ENCODE measurements at regions not wholly inside any gene's neighbourhood (a gene's known extent, or its start where the extent isn't known, plus 50 kb on each side); places are given as distances from the start of the nearest gene placed in this dataset.

DNA sequence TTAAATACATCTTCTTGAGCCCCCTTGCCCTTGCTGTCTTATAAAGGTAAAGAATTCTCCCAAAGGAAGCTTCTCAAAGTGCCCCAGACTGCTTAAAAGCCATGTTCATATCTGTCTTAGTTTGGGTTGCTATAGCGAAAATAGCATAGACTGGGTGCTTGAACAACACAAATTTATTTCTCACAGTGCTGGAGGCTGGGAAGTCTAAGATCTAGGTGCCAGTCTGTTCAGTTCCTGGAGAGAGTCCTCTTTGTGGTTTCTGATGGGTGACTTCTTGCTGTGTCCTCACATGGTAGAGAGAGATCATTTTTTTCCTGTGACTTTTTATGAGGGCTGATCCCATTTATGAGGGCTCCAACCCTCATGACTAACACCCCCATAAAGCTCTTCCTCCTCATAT lies 486.7 kb upstream of the ADAMTS16 start:
- H3K4me3 ChIP-seq (replicated peaks; ENCODE audit: insufficient read depth, low read length) = no peak overlapping the region

DNA sequence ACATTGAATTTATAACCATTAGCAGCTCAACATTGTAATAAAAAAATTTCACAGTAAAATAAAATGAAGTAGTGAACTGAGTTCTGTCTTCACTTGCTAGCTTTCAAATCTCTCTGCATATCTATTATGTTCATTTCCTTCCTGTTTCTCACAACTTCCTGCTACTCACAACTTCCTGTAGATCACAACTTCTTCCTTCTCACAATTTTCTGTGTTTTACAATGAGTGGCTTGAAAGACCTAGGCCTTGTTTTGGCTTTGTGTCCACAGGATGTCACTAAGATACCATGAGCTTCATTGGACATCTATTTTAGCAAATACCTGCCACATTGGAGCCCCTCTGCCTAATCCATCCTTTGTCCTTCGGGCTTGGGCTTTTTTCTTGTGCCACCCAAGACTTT lies 480.3 kb upstream of the ADAMTS16 start:
- H3K27ac ChIP-seq (replicated peaks) = no peak overlapping the region
- no peaks in the 10 kb centered on the region for H3K27me3 ChIP-seq (ENCODE audit: insufficient read depth, poor library complexity, severe bottlenecking)
- no peak overlapping the region for H3K4me3 ChIP-seq (replicated peaks; ENCODE audit: insufficient read depth, low read length)
- DNase-seq (ENCODE audit: low read depth in 1 of 2, low spot score in 1 of 2) = no peak
- TF ChIP-seq GABPA (IDR thresholded peaks at IDR 0.05; ENCODE audit: low read depth) = no peak
- TF ChIP-seq, protein P1, sequence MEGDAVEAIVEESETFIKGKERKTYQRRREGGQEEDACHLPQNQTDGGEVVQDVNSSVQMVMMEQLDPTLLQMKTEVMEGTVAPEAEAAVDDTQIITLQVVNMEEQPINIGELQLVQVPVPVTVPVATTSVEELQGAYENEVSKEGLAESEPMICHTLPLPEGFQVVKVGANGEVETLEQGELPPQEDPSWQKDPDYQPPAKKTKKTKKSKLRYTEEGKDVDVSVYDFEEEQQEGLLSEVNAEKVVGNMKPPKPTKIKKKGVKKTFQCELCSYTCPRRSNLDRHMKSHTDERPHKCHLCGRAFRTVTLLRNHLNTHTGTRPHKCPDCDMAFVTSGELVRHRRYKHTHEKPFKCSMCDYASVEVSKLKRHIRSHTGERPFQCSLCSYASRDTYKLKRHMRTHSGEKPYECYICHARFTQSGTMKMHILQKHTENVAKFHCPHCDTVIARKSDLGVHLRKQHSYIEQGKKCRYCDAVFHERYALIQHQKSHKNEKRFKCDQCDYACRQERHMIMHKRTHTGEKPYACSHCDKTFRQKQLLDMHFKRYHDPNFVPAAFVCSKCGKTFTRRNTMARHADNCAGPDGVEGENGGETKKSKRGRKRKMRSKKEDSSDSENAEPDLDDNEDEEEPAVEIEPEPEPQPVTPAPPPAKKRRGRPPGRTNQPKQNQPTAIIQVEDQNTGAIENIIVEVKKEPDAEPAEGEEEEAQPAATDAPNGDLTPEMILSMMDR (IDR thresholded peaks at IDR 0.05; ENCODE audit: insufficient read depth, low read length) = no peak
- no peak for TF ChIP-seq POLR2AphosphoS5 (IDR thresholded peaks at IDR 0.05; ENCODE audit: low read depth)
- no peak for TF ChIP-seq SPI1 (IDR thresholded peaks at IDR 0.05; ENCODE audit: borderline replicate concordance, low read depth)
- TF ChIP-seq, protein P2, sequence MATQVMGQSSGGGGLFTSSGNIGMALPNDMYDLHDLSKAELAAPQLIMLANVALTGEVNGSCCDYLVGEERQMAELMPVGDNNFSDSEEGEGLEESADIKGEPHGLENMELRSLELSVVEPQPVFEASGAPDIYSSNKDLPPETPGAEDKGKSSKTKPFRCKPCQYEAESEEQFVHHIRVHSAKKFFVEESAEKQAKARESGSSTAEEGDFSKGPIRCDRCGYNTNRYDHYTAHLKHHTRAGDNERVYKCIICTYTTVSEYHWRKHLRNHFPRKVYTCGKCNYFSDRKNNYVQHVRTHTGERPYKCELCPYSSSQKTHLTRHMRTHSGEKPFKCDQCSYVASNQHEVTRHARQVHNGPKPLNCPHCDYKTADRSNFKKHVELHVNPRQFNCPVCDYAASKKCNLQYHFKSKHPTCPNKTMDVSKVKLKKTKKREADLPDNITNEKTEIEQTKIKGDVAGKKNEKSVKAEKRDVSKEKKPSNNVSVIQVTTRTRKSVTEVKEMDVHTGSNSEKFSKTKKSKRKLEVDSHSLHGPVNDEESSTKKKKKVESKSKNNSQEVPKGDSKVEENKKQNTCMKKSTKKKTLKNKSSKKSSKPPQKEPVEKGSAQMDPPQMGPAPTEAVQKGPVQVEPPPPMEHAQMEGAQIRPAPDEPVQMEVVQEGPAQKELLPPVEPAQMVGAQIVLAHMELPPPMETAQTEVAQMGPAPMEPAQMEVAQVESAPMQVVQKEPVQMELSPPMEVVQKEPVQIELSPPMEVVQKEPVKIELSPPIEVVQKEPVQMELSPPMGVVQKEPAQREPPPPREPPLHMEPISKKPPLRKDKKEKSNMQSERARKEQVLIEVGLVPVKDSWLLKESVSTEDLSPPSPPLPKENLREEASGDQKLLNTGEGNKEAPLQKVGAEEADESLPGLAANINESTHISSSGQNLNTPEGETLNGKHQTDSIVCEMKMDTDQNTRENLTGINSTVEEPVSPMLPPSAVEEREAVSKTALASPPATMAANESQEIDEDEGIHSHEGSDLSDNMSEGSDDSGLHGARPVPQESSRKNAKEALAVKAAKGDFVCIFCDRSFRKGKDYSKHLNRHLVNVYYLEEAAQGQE (IDR thresholded peaks at IDR 0.05; ENCODE audit: insufficient replicate concordance, low read depth) = no peak

More for the DNA sequence above, 486.7 kb upstream of the ADAMTS16 start:
- Histone ChIP-seq H3K27ac (replicated peaks) (no peak overlapping the region), H3K27me3 (ENCODE audit: insufficient read depth, poor library complexity, severe bottlenecking) (no peaks in the 10 kb centered on the region)
- TF ChIP-seq GABPA (IDR thresholded peaks at IDR 0.05; ENCODE audit: low read depth) = no peak
- TF ChIP-seq, protein P2 (IDR thresholded peaks at IDR 0.05; ENCODE audit: insufficient replicate concordance, low read depth) = no peak
- no peak for TF ChIP-seq POLR2AphosphoS5 (IDR thresholded peaks at IDR 0.05; ENCODE audit: low read depth)
- no peak for TF ChIP-seq SPI1 (IDR thresholded peaks at IDR 0.05; ENCODE audit: borderline replicate concordance, low read depth)
- TF ChIP-seq, protein P1 (IDR thresholded peaks at IDR 0.05; ENCODE audit: insufficient read depth, low read length) = no peak
- no peak for DNase-seq (ENCODE audit: low read depth in 1 of 2, low spot score in 1 of 2)

DNA sequence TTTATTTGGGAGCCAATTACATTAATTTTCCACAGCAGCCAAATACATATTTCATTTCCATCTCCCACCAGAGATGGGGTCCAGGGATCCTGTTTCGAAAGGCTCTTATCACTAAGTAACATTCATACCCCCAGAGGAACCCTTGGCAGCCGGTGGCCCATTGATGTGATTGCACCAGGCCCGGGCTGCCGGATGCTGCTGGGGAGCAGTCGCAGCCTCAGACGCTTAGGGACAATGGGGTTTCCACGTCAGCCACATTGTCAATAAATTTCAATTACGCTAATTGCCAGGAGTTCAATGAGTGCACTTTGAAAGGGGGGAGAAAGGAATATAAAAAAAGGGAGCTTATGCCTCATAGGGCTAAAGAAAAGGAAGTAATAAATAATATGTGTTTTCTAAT lies 478.8 kb upstream of the ADAMTS16 start:
- no peak for TF ChIP-seq POLR2AphosphoS5 (IDR thresholded peaks at IDR 0.05; ENCODE audit: low read depth)
- TF ChIP-seq, protein P1 (IDR thresholded peaks at IDR 0.05; ENCODE audit: insufficient read depth, low read length) = no peak
- TF ChIP-seq, protein P2 (IDR thresholded peaks at IDR 0.05; ENCODE audit: insufficient replicate concordance, low read depth) = no peak
- TF ChIP-seq SPI1 (IDR thresholded peaks at IDR 0.05; ENCODE audit: borderline replicate concordance, low read depth) = no peak
- no peak for TF ChIP-seq GABPA (IDR thresholded peaks at IDR 0.05; ENCODE audit: low read depth)
- Histone ChIP-seq H3K4me3 (replicated peaks; ENCODE audit: insufficient read depth, low read length) (no peak overlapping the region), H3K27ac (replicated peaks) (no peak overlapping the region), H3K27me3 (ENCODE audit: insufficient read depth, poor library complexity, severe bottlenecking) (no peaks in the 10 kb centered on the region)
- DNase-seq (ENCODE audit: low read depth in 1 of 2, low spot score in 1 of 2) = no peak
